ENCODE measurements at regions not wholly inside any gene's neighbourhood (a gene's known extent, or its start where the extent isn't known, plus 50 kb on each side); places are given as distances from the start of the nearest gene placed in this dataset.

GRCh38 chr13:80151016-80151415 is 189.9 kb downstream of the SPRY2 start:
- Histone ChIP-seq H3K9me3 (ENCODE audit: control insufficient read depth in 4 of 4, low read length in 3 of 4) (no peaks in the 10 kb centered on the region), H3K27me3 (ENCODE audit: control insufficient read depth in 4 of 4, insufficient read depth in 4 of 4, low read length in 3 of 4) (no peaks in the 10 kb centered on the region)

GRCh38 chr13:80149736-80150135 is 191.2 kb downstream of the SPRY2 start:
- Histone ChIP-seq H3K9ac (ENCODE audit: low read depth in 1 of 2, low read length in 2 of 2) (no peak overlapping the region), H3K27me3 (ENCODE audit: control insufficient read depth in 4 of 4, insufficient read depth in 4 of 4, low read length in 3 of 4) (no peaks in the 10 kb centered on the region), H3K27ac (ENCODE audit: low read depth in 1 of 2, low read length in 2 of 2) (no peak overlapping the region), H3K4me3 (ENCODE audit: low read depth in 1 of 3, low read length in 3 of 3) (no peak overlapping the region), H3K4me1 (ENCODE audit: control insufficient read depth in 4 of 4, insufficient read depth in 4 of 4, low read length in 3 of 4) (no peaks in the 10 kb centered on the region), H3K9me3 (ENCODE audit: control insufficient read depth in 4 of 4, low read length in 3 of 4) (no peaks in the 10 kb centered on the region), H3K36me3 (ENCODE audit: control insufficient read depth in 4 of 4, insufficient read depth in 3 of 4, low read depth in 1 of 4, low read length in 3 of 4) (no peaks in the 10 kb centered on the region)
- DNase-seq (ENCODE audit: low spot score), result no peak
- WGBS, result 93% methylated on average over 4 of the region's 4 CpGs
- no peak for TF ChIP-seq ATF3 (IDR thresholded peaks at IDR 0.05)
- TF ChIP-seq FOXA2 (IDR thresholded peaks at IDR 0.05), result no peak
- no peak for TF ChIP-seq RXRA (IDR thresholded peaks at IDR 0.05)
- no peak for TF ChIP-seq HNF4G (IDR thresholded peaks at IDR 0.05)
- no peak for TF ChIP-seq RAD21 (IDR thresholded peaks at IDR 0.05)
- no peak for TF ChIP-seq HNF4A (conservative IDR thresholded peaks at IDR 0.05)
- no peak for TF ChIP-seq YY1 (IDR thresholded peaks at IDR 0.05)
- no peak for TF ChIP-seq GABPA (IDR thresholded peaks at IDR 0.05 in 1 of 2, conservative IDR thresholded peaks at IDR 0.05 in 1 of 2)
- no peak for TF ChIP-seq SP1 (IDR thresholded peaks at IDR 0.05)
- no peak for TF ChIP-seq NR2F2 (IDR thresholded peaks at IDR 0.05)
- no peak for TF ChIP-seq JUND (IDR thresholded peaks at IDR 0.05)

More at GRCh38 chr13:80151016-80151415, 189.9 kb downstream of the SPRY2 start:
- no peak for DNase-seq (ENCODE audit: low spot score)
- H3K4me1 ChIP-seq (ENCODE audit: control insufficient read depth in 4 of 4, insufficient read depth in 4 of 4, low read length in 3 of 4), result no peaks in the 10 kb centered on the region
- TF ChIP-seq ATF3 (IDR thresholded peaks at IDR 0.05) (no peak), GABPA (IDR thresholded peaks at IDR 0.05 in 1 of 2, conservative IDR thresholded peaks at IDR 0.05 in 1 of 2) (no peak)
- H3K4me3 ChIP-seq (ENCODE audit: low read depth in 1 of 3, low read length in 3 of 3), result no peak overlapping the region
- H3K36me3 ChIP-seq (ENCODE audit: control insufficient read depth in 4 of 4, insufficient read depth in 3 of 4, low read depth in 1 of 4, low read length in 3 of 4), result no peaks in the 10 kb centered on the region
- no peak overlapping the region for H3K27ac ChIP-seq (ENCODE audit: low read depth in 1 of 2, low read length in 2 of 2)
- no peak overlapping the region for H3K9ac ChIP-seq (ENCODE audit: low read depth in 1 of 2, low read length in 2 of 2)

GRCh38 chr13:80145171-80145690 is 195.7 kb downstream of the SPRY2 start:
- H3K4me1 ChIP-seq (ENCODE audit: control insufficient read depth in 4 of 4, insufficient read depth in 4 of 4, low read length in 3 of 4), result peaks cover 0 to 1% (median 0%) of the 10 kb centered on the region in 4 donors
- no peaks in the 10 kb centered on the region for H3K9me3 ChIP-seq (ENCODE audit: control insufficient read depth in 4 of 4, low read length in 3 of 4)
- no peaks in the 10 kb centered on the region for H3K27me3 ChIP-seq (ENCODE audit: control insufficient read depth in 4 of 4, insufficient read depth in 4 of 4, low read length in 3 of 4)
- H3K4me3 ChIP-seq (ENCODE audit: low read depth in 1 of 3, low read length in 3 of 3), result no peak overlapping the region
- H3K9ac ChIP-seq (ENCODE audit: low read depth in 1 of 2, low read length in 2 of 2), result no peak overlapping the region
- no peak overlapping the region for H3K27ac ChIP-seq (ENCODE audit: low read depth in 1 of 2, low read length in 2 of 2)
- TF ChIP-seq REST (IDR thresholded peaks at IDR 0.05), result no peak
- no peak for TF ChIP-seq FOXA2 (IDR thresholded peaks at IDR 0.05)
- TF ChIP-seq YY1 (IDR thresholded peaks at IDR 0.05), result no peak
- no peak for TF ChIP-seq TAF1 (conservative IDR thresholded peaks at IDR 0.05)
- no peak for TF ChIP-seq NR2F2 (IDR thresholded peaks at IDR 0.05)
- no peak for TF ChIP-seq MAX (IDR thresholded peaks at IDR 0.05)
- no peak for TF ChIP-seq JUND (IDR thresholded peaks at IDR 0.05)
- no peak for TF ChIP-seq ATF3 (IDR thresholded peaks at IDR 0.05)
- no peak for TF ChIP-seq CTCF (IDR thresholded peaks at IDR 0.05; ENCODE audit: low read depth, low read length, missing input control)
- TF ChIP-seq SP1 (IDR thresholded peaks at IDR 0.05), result no peak
- TF ChIP-seq RAD21 (IDR thresholded peaks at IDR 0.05), result no peak
- TF ChIP-seq EGR1 (IDR thresholded peaks at IDR 0.05; ENCODE audit: low read depth in 2 of 2), result no peak
- TF ChIP-seq FOXA1 (IDR thresholded peaks at IDR 0.05), result no peak
- no peak for TF ChIP-seq GABPA (IDR thresholded peaks at IDR 0.05 in 1 of 2, conservative IDR thresholded peaks at IDR 0.05 in 1 of 2)
- TF ChIP-seq HNF4A (conservative IDR thresholded peaks at IDR 0.05), result no peak
- TF ChIP-seq HNF4G (IDR thresholded peaks at IDR 0.05), result no peak
- TF ChIP-seq RXRA (IDR thresholded peaks at IDR 0.05), result no peak
- TF ChIP-seq ZBTB33 (IDR thresholded peaks at IDR 0.05), result no peak
- 72% methylated on average over 3 of the region's 3 CpGs for WGBS
- DNase-seq (ENCODE audit: low spot score), result no peak
- H3K36me3 ChIP-seq (ENCODE audit: control insufficient read depth in 4 of 4, insufficient read depth in 3 of 4, low read depth in 1 of 4, low read length in 3 of 4), result no peaks in the 10 kb centered on the region

Measured in liver (tissue), 8 donors.